ENCODE measurements at regions not wholly inside any gene's neighbourhood (a gene's known extent, or its start where the extent isn't known, plus 50 kb on each side); places are given as distances from the start of the nearest gene placed in this dataset.
"Not testable (repeated sequence)": the region's sequence is repeated elsewhere in the genome, so short reads cannot be mapped to it uniquely, and the experiment has no call there.

GRCh38 chr17:77805970-77806369 lies 152.5 kb upstream of the TNRC6C start:
- not testable (repeated sequence) for TF ChIP-seq CTCF, POLR2AphosphoS5 (IDR thresholded peaks at IDR 0.05)

All from stomach (tissue), 4 donors.